Myocyte (in vitro differentiated cells): ENCODE measurements at regions not wholly inside any gene's neighbourhood (a gene's known extent, or its start where the extent isn't known, plus 50 kb on each side); places are given as distances from the start of the nearest gene placed in this dataset.
"Not testable (repeated sequence)": the region's sequence is repeated elsewhere in the genome, so short reads cannot be mapped to it uniquely, and the experiment has no call there.

Source experiments
- DNase-seq: peaks from one replicate; pipeline ENCODE4 v3.0.0-alpha.2; 2012; ENCODE audit warnings: low read depth

GRCh38 chr2:156769802-156770201 is 333.6 kb downstream of the GPD2 start:
- DNase-seq, result no peak

- DNase-seq, result no peak
Observed at GRCh38 chr2:156778916-156779315, 342.7 kb downstream of the GPD2 start.

- no peak for DNase-seq
Observed at GRCh38 chr2:156779416-156780120, 343.4 kb downstream of the GPD2 start.

GRCh38 chr2:156781677-156782076 is 345.5 kb downstream of the GPD2 start:
- not testable (repeated sequence) for DNase-seq

GRCh38 chr2:156784020-156784701 is 348.0 kb downstream of the GPD2 start:
- no peak for DNase-seq

- DNase-seq, result peak; percentile 12
Observed at GRCh38 chr2:156787517-156787916, 351.3 kb downstream of the GPD2 start.

- no peak for DNase-seq
Observed at GRCh38 chr2:156790343-156791037, 354.3 kb downstream of the GPD2 start.

- no peak for DNase-seq
Observed at GRCh38 chr2:156792242-156792840, 356.2 kb downstream of the GPD2 start.

GRCh38 chr2:156797832-156798231 is 361.7 kb downstream of the GPD2 start:
- DNase-seq, result no peak

- DNase-seq, result no peak
Observed at GRCh38 chr2:156800065-156800653, 364.0 kb downstream of the GPD2 start.

GRCh38 chr2:156800781-156801361 is 364.7 kb downstream of the GPD2 start:
- DNase-seq, result no peak

- no peak for DNase-seq
Observed at GRCh38 chr2:156803243-156803642, 367.1 kb downstream of the GPD2 start.

- no peak for DNase-seq
Observed at GRCh38 chr2:156803967-156804366, 367.8 kb downstream of the GPD2 start.

GRCh38 chr2:156810094-156810493 is 373.9 kb downstream of the GPD2 start:
- DNase-seq, result no peak

GRCh38 chr2:156812496-156812895 is 376.3 kb downstream of the GPD2 start:
- DNase-seq, result no peak

- DNase-seq, result no peak
Observed at GRCh38 chr2:156817430-156817829, 381.3 kb downstream of the GPD2 start.

- no peak for DNase-seq
Observed at GRCh38 chr2:156818221-156818620, 382.0 kb downstream of the GPD2 start.

GRCh38 chr2:156818944-156819343 is 382.8 kb downstream of the GPD2 start:
- peak; percentile 40 for DNase-seq

GRCh38 chr2:156826341-156826933 is 390.3 kb downstream of the GPD2 start:
- DNase-seq, result peak; percentile 71

- no peak for DNase-seq
Observed at GRCh38 chr2:156834431-156834830, 398.3 kb downstream of the GPD2 start.
